Testis (tissue), 2 donors: ENCODE measurements at regions not wholly inside any gene's neighbourhood (a gene's known extent, or its start where the extent isn't known, plus 50 kb on each side); places are given as distances from the start of the nearest gene placed in this dataset.

Source experiments
- POLR2A ChIP-seq: fragments of 450-650 bp; IDR thresholded peaks from one replicate; pipeline ENCODE4 v1.6.1; 2017; ENCODE audit warnings: antibody characterized with exemption, mild to moderate bottlenecking, moderate library complexity
- TF ChIP-seq, protein P1 (sequence below), 3 experiments: fragments of 450-650 bp in 2 of 3; fragments of 200-600 bp in 1 of 3; sonication (generic) in 1 of 3; IDR thresholded peaks; one replicate each; pipeline ENCODE4 v1.5.1; 2016 to 2019; ENCODE audit warnings: antibody characterized with exemption in 3 of 3, mild to moderate bottlenecking in 2 of 3, moderate library complexity in 1 of 3

DNA sequence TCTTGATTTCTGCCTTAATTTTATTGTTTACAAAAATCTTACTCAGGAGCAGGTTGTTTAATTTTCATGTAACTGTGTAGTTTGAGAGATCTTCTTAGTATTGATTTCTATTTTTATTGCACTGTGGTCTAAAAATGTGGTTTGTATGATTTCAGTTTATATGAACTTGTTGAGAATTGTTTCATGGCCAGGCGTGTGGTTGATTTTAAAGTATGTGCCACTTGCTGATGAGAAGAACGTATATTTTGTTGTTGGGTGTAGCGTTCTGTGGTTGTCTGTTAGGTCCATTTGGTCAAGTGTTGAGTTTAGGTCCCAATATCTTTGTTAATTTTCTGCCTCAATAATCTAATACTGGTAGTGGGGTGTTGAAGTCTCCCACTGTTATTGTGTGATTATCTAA lies 996.8 kb downstream of the PCDH19 start:
- TF ChIP-seq, protein P1, sequence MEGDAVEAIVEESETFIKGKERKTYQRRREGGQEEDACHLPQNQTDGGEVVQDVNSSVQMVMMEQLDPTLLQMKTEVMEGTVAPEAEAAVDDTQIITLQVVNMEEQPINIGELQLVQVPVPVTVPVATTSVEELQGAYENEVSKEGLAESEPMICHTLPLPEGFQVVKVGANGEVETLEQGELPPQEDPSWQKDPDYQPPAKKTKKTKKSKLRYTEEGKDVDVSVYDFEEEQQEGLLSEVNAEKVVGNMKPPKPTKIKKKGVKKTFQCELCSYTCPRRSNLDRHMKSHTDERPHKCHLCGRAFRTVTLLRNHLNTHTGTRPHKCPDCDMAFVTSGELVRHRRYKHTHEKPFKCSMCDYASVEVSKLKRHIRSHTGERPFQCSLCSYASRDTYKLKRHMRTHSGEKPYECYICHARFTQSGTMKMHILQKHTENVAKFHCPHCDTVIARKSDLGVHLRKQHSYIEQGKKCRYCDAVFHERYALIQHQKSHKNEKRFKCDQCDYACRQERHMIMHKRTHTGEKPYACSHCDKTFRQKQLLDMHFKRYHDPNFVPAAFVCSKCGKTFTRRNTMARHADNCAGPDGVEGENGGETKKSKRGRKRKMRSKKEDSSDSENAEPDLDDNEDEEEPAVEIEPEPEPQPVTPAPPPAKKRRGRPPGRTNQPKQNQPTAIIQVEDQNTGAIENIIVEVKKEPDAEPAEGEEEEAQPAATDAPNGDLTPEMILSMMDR (IDR thresholded peaks at IDR 0.05) = no peak
- no peak for TF ChIP-seq POLR2A
